IPS-20b (cell line): ENCODE measurements at regions not wholly inside any gene's neighbourhood (a gene's known extent, or its start where the extent isn't known, plus 50 kb on each side); places are given as distances from the start of the nearest gene placed in this dataset.

Experiments used
- H3K27ac ChIP-seq: one replicate; pipeline ENCODE4 v1.5.1; 2013; ENCODE audit warnings: low read length
- H3K27me3 ChIP-seq: 2 replicates; pipeline ENCODE4 v1.6.1; 2013; ENCODE audit warnings: mild to moderate bottlenecking, low read length, inconsistent platforms; ENCODE audit not compliant: insufficient read depth
- H3K36me3 ChIP-seq: 2 replicates; pipeline ENCODE4 v1.6.1; 2013; ENCODE audit warnings: low read depth, mild to moderate bottlenecking, inconsistent platforms, low read length, moderate library complexity; ENCODE audit not compliant: insufficient read depth
- H3K4me1 ChIP-seq: 2 replicates; pipeline ENCODE4 v1.6.1; 2013; ENCODE audit warnings: mild to moderate bottlenecking, control low read depth, inconsistent platforms, low read length, moderate library complexity; ENCODE audit not compliant: insufficient read depth
- H3K4me3 ChIP-seq: 2 replicates; pipeline ENCODE4 v1.5.1; 2013; ENCODE audit warnings: mild to moderate bottlenecking, low read length, inconsistent platforms
- H3K9ac ChIP-seq: 2 replicates; pipeline ENCODE4 v1.6.1; 2013; ENCODE audit warnings: low read depth, mild to moderate bottlenecking, inconsistent platforms, low read length, moderate library complexity
- H3K9me3 ChIP-seq: 2 replicates; pipeline ENCODE4 v1.6.1; 2013; ENCODE audit warnings: mild to moderate bottlenecking, low read depth, low read length, inconsistent platforms; ENCODE audit not compliant: insufficient read depth

DNA sequence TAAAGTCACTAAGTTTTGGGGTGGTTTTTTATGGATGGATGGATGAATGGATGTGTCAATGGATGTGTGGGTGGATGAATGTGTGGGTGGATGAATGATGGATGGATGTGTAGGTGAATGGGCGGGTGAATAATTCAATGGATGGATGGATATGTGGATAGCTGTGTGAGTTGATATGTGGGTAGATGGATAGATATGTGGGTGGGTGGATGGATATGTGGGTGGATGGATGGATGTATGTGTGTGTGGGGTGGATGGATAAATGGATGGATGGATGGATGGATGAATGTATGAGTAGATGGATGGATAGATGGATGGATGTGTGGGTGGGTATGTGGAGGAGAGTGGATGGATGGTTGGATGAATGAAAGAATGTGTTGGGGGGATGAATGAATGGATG lies 310.1 kb upstream of the C16orf82 start:
- H3K9ac ChIP-seq, result no peak overlapping the region
- H3K4me3 ChIP-seq, result no peak overlapping the region
- H3K9me3 ChIP-seq, result no peaks in the 10 kb centered on the region
- no peaks in the 10 kb centered on the region for H3K36me3 ChIP-seq
- H3K27me3 ChIP-seq, result peaks cover 38% of the 10 kb centered on the region
- no peak overlapping the region for H3K27ac ChIP-seq
- no peaks in the 10 kb centered on the region for H3K4me1 ChIP-seq

DNA sequence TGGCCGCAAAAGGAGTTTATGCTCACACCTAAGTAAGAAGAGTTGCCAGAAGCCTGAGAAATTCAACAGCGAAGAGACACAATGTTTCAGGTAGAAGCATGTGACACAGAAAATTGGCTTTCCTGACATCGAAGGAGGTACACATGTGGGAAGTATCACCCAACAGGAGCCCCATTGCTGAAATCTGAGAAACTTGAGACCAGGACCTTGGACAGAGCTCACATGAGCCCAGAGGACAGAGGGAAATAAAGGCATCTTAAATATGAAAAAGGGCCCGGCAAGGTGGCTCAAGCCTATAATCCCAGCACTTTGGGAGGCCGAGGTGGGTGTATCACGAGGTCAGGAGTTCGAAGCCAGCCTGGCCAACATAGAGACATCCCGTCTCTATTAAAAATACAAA lies 304.1 kb upstream of the C16orf82 start:
- no peak overlapping the region for H3K9ac ChIP-seq
- H3K4me1 ChIP-seq, result no peaks in the 10 kb centered on the region
- H3K9me3 ChIP-seq, result no peaks in the 10 kb centered on the region
- no peak overlapping the region for H3K27ac ChIP-seq
- H3K4me3 ChIP-seq, result no peak overlapping the region
- H3K27me3 ChIP-seq, result no peaks in the 10 kb centered on the region; the same call in 1 of the 2 replicates
- H3K36me3 ChIP-seq, result no peaks in the 10 kb centered on the region

DNA sequence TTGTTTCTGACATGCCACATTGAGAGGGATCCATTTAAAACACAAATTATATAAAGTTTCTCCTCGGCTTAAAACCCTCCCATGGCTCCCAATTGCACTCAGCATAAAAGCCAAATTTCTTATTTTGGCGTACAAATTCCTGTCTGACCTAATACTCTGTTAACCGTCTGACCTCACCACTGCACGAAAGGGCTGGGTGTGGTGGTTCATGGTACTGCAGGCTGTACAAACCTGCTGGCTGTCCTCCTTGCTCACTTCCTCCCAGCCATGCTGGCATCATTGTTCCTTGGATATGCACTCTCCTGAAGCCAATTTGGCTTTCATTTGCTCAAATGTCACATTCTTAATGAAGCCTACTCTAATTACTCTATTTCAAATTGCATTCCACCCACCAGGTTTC lies 301.6 kb upstream of the C16orf82 start:
- Histone ChIP-seq H3K27me3 (peaks cover 22% of the 10 kb centered on the region; the same call in 1 of the 2 replicates), H3K9me3 (no peaks in the 10 kb centered on the region), H3K4me3 (no peak overlapping the region), H3K9ac (no peak overlapping the region), H3K27ac (no peak overlapping the region), H3K4me1 (no peaks in the 10 kb centered on the region), H3K36me3 (no peaks in the 10 kb centered on the region)

DNA sequence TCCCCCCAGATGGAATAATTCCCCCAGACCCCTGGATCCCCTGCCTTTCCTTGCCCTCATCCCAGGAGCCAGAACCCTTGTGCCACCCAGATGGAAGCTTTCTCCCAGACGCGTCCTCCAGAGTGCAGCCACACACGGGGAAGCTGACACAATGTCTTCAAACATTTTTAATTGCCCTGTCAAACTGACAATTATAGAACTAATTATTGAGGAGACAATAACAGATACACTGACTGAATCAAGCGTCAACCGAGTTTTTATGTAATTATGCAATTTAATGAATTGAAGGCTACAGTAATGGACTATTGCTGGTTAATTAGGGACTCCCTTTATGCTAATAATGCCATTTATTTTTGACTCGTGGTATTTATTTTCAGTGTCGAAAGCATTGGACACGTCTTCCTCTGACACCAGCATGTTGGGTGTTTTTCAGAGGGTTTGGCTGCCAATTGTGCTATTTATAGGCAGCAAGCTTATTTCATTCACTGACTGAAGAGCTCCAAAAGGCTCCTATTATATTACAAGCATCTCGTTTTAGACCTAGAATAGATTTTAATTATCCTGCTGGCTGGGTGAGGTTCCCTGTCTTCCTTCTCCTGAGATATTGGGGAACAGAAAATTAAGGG lies 298.2 kb upstream of the C16orf82 start:
- Histone ChIP-seq H3K4me1 (no peaks in the 10 kb centered on the region), H3K27me3 (peaks cover 27% of the 10 kb centered on the region; the same call in 1 of the 2 replicates), H3K36me3 (no peaks in the 10 kb centered on the region), H3K9me3 (no peaks in the 10 kb centered on the region), H3K4me3 (no peak overlapping the region), H3K9ac (no peak overlapping the region), H3K27ac (no peak overlapping the region)

DNA sequence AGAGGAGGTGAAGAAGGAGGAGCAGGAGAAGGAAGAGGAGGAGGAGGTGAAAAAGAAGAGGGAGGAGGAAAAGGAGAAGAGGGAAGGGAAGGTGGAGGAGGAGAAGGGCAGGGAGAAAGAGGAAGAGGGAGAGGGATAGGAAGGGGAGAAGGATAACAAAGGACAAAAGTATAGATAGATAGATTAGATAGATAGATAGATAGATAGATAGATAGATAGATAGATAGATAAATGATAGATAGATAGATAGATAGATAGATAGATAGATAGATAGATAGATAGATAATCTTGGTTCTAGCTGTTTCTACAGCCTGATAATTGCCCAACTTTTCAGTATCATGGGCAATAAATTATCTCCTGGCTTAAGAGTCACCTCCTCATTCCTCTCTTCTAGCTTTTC lies 296.2 kb upstream of the C16orf82 start:
- no peak overlapping the region for H3K4me3 ChIP-seq

DNA sequence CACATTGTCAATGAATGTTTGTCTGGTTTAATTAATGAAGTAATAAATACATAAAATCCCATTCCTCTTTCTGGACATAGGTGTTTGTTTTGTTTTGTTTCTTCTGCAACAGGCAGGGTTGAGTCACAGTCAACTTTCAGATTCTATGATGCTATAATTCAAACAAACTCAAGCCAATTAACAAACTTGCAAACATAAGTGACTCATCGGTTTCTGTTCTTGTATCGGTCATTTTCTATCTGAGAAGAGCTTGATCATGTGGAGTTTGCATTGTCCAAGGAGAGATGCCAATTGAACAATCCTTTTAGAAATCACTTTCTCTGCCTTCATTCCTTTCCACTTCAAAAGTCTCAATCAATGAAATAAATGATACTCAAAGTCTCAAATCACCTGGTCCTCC lies 294.2 kb upstream of the C16orf82 start:
- Histone ChIP-seq H3K9me3 (no peaks in the 10 kb centered on the region), H3K9ac (no peak overlapping the region), H3K4me3 (no peak overlapping the region), H3K27me3 (peaks cover 32% of the 10 kb centered on the region; the same call in 1 of the 2 replicates), H3K4me1 (no peaks in the 10 kb centered on the region), H3K27ac (no peak overlapping the region), H3K36me3 (no peaks in the 10 kb centered on the region)

More for the DNA sequence above, 296.2 kb upstream of the C16orf82 start:
- Histone ChIP-seq H3K36me3 (no peaks in the 10 kb centered on the region), H3K9me3 (no peaks in the 10 kb centered on the region), H3K9ac (no peak overlapping the region), H3K27me3 (peaks cover 31% of the 10 kb centered on the region; the same call in 1 of the 2 replicates), H3K27ac (no peak overlapping the region), H3K4me1 (no peaks in the 10 kb centered on the region)

DNA sequence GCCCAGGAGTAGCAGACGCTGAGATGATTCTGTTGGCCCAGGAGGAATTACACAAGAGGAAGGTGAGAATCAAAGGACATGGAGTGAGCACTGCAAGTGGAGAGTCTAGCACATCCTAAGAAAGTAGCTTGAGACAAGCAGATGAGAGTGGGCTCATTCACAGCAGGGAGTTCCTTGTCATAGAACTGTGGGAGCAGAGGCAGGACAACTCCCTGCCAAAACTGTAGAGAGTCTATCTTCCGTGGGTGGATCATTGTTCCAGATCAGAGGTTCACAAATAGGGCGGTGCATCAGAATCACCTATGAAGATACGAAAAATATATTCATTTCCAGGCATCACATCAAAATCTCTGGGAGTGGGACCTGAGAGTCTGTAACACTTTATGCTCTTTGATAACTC lies 288.9 kb upstream of the C16orf82 start:
- H3K36me3 ChIP-seq, result no peaks in the 10 kb centered on the region
- 0 out of 2 replicates have a peak, but pooled peaks cover 10% of the 10 kb centered on the region for H3K27me3 ChIP-seq
- H3K4me3 ChIP-seq, result no peak overlapping the region
- H3K4me1 ChIP-seq, result no peaks in the 10 kb centered on the region
- no peak overlapping the region for H3K27ac ChIP-seq
- H3K9me3 ChIP-seq, result no peaks in the 10 kb centered on the region
- no peak overlapping the region for H3K9ac ChIP-seq

DNA sequence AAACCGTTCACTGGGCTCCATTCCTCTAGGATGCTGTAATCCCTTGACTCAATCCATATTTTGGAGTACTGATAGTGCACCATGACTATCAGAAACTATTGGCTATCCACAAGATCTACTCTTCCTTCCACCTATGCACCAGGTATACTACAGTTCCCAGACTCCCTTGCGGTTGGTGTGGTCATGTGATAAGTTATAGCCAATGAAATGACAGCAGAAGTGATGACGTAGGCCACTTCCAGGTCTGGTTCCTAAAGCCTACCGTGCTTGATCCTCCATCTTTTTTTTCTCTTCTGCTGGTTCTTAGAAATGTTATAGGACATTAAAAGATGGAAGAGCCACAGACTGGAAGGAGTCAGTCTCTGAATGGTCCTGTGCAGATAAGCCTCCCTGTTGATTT lies 278.8 kb upstream of the C16orf82 start:
- no peaks in the 10 kb centered on the region for H3K4me1 ChIP-seq
- no peaks in the 10 kb centered on the region for H3K36me3 ChIP-seq
- 0 out of 2 replicates have a peak, but pooled peaks cover 3% of the 10 kb centered on the region for H3K9me3 ChIP-seq
- H3K4me3 ChIP-seq, result no peak overlapping the region
- H3K27ac ChIP-seq, result no peak overlapping the region
- H3K9ac ChIP-seq, result no peak overlapping the region
- no peaks in the 10 kb centered on the region for H3K27me3 ChIP-seq

DNA sequence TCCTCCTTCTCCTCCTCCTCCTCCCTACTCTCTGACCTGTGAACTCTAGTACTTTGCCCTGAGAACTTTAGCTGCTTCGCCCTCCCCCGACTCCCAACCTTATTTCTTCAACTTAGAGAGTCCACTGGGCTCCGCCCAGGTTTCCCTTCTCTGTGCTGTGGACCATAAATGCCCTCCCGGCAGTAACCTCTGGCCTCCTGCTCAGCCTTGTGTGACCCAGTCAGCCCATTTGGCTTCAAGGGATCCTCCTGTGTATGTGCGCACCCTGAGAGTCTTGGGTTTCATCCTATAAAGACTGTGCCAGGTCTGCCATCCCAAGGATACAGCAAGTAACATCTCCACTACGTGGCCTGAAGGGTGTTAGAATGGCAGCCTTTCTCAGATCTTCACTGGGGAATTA lies 275.6 kb upstream of the C16orf82 start:
- Histone ChIP-seq H3K9ac (no peak overlapping the region), H3K9me3 (0 out of 2 replicates have a peak, but pooled peaks cover 3% of the 10 kb centered on the region), H3K27ac (no peak overlapping the region), H3K4me1 (no peaks in the 10 kb centered on the region), H3K36me3 (no peaks in the 10 kb centered on the region), H3K4me3 (no peak overlapping the region), H3K27me3 (no peaks in the 10 kb centered on the region)

DNA sequence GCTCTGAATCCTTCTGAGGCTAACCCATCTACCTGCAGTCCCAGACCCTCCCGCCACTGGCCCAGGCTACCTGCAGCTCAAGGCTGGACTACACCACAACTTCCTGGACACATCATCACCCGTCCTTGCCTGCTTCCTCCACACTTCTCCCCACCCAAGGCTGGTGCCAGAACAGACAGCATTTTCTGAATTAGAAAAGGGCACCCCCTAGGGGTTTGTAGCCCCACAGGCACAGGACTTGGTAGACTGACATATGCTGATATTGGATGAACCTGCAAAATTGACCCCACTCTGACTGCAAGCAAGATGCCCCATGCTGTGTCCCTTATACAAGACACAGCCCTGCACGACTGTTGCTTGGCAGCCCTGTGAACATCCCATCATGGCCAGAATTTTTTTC lies 271.5 kb upstream of the C16orf82 start:
- Histone ChIP-seq H3K27ac (no peak overlapping the region), H3K9me3 (no peaks in the 10 kb centered on the region), H3K27me3 (no peaks in the 10 kb centered on the region; the same call in 1 of the 2 replicates), H3K4me1 (no peaks in the 10 kb centered on the region), H3K4me3 (no peak overlapping the region), H3K36me3 (no peaks in the 10 kb centered on the region), H3K9ac (no peak overlapping the region)

DNA sequence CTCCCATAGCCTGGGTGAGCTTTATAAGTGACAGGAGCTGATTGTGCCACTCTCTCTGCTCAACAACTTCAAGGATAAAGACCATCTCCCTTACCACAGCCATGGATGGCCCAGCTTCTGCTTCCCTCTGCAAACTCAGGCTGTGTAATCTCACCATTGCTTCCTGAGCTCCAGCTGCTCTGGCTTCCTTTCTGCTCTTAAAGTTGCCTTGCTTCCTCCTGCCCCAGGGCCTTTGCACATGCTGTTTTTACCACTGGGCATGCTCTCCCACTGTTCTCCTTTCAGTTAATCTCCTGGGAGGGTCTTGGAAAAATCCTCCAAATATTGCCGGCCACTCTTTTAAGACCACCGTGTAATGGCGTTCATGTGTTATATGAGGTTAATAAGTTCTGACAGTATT lies 265.1 kb upstream of the C16orf82 start:
- Histone ChIP-seq H3K9ac (no peak overlapping the region), H3K27me3 (no peaks in the 10 kb centered on the region; the same call in 1 of the 2 replicates), H3K36me3 (no peaks in the 10 kb centered on the region), H3K4me1 (no peaks in the 10 kb centered on the region), H3K4me3 (no peak overlapping the region), H3K9me3 (no peaks in the 10 kb centered on the region), H3K27ac (no peak overlapping the region)

DNA sequence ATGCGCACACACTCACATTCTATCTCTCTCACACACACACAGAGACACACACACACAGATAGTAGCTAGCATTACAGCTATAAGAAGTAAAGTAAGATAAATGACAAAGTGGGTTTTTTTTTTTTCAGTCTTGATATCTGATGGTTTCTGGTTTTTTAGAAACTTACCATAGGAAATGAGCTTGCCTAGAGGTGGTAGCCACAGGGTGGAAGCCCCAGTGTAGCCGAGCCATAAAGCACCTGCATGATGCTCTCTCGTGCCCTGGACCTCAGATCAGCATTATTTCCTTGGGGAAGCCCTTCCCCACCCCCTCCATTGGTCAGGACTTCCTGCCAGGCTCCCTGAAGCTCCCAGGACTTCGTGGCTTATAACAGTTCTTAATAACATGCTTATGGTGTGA lies 264.3 kb upstream of the C16orf82 start:
- no peaks in the 10 kb centered on the region for H3K9me3 ChIP-seq
- H3K4me3 ChIP-seq, result no peak overlapping the region
- H3K27me3 ChIP-seq, result no peaks in the 10 kb centered on the region; the same call in 1 of the 2 replicates
- H3K27ac ChIP-seq, result no peak overlapping the region
- H3K36me3 ChIP-seq, result no peaks in the 10 kb centered on the region
- H3K4me1 ChIP-seq, result no peaks in the 10 kb centered on the region
- no peak overlapping the region for H3K9ac ChIP-seq
